Colonic mucosa (tissue), 4 donors: ENCODE measurements at regions not wholly inside any gene's neighbourhood (a gene's known extent, or its start where the extent isn't known, plus 50 kb on each side); places are given as distances from the start of the nearest gene placed in this dataset.
A peak's percentile ranks its signal among the peaks of the same experiment; 100 is the strongest.

Experiments used
- DNase-seq: peaks from one replicate; pipeline ENCODE4 v3.0.0-alpha.2; 2020
- H3K27ac ChIP-seq: fragments of 200-600 bp; one replicate; pipeline ENCODE4 v1.8.0; 2021
- H3K27me3 ChIP-seq: fragments of 200-600 bp; one replicate; pipeline ENCODE4 v1.8.0; 2021
- H3K36me3 ChIP-seq: fragments of 200-600 bp; one replicate; pipeline ENCODE4 v1.8.0; 2021
- H3K4me1 ChIP-seq: fragments of 200-600 bp; one replicate; pipeline ENCODE4 v1.8.0; 2021; ENCODE audit warnings: mild to moderate bottlenecking
- H3K4me3 ChIP-seq: fragments of 200-600 bp; one replicate; pipeline ENCODE4 v1.8.0; 2021
- H3K9ac ChIP-seq, 2 donors: one replicate each; pipeline ENCODE4 v1.7.0; 2013; ENCODE audit warnings: control low read depth in 2 of 2, low read depth in 2 of 2, low read length in 2 of 2
- H3K9me3 ChIP-seq: fragments of 200-600 bp; one replicate; pipeline ENCODE4 v1.8.0; 2021
- CTCF ChIP-seq: fragments of 200-600 bp; IDR thresholded peaks from one replicate; pipeline ENCODE4 v1.8.0; 2022; ENCODE audit warnings: antibody characterized with exemption, mild to moderate bottlenecking
- intact Hi-C: fragments of 100-400 bp; cut with DNase I; formaldehyde crosslinking; loops from one replicate; pipeline ENCODE4 v1.14.1; 2022
- donor health status: healthy.
- donor health status: DM: no; HTN: no; CAD: no.
- donor health status: DM: no; HTN: no; CAD: no.

GRCh38 chr9:84079994-84080393, 99.4 kb downstream of the RMI1 start:
- no peak for DNase-seq
- intact Hi-C loops, result no loop called here
- no peak overlapping the region for H3K27ac ChIP-seq
- H3K4me1 ChIP-seq, result no peaks in the 10 kb centered on the region
- H3K27me3 ChIP-seq, result no peaks in the 10 kb centered on the region
- H3K9me3 ChIP-seq, result no peaks in the 10 kb centered on the region
- H3K4me3 ChIP-seq, result no peak overlapping the region
- H3K36me3 ChIP-seq, result no peaks in the 10 kb centered on the region
- no peak for TF ChIP-seq CTCF
- H3K9ac ChIP-seq, result no peak overlapping the region

- DNase-seq, result no peak
- H3K4me3 ChIP-seq, result no peak overlapping the region
- no peak overlapping the region for H3K27ac ChIP-seq
- H3K9me3 ChIP-seq, result no peaks in the 10 kb centered on the region
- intact Hi-C loops, result no loop called here
- no peak overlapping the region for H3K9ac ChIP-seq
- no peaks in the 10 kb centered on the region for H3K36me3 ChIP-seq
- TF ChIP-seq CTCF, result no peak
- no peaks in the 10 kb centered on the region for H3K27me3 ChIP-seq
- H3K4me1 ChIP-seq, result no peaks in the 10 kb centered on the region
Measured at GRCh38 chr9:84101964-84102632, 121.5 kb downstream of the RMI1 start.

GRCh38 chr9:84103651-84104377, 123.2 kb downstream of the RMI1 start:
- Histone ChIP-seq H3K27me3 (no peaks in the 10 kb centered on the region), H3K4me1 (no peaks in the 10 kb centered on the region), H3K9me3 (no peaks in the 10 kb centered on the region), H3K9ac (no peak overlapping the region), H3K27ac (no peak overlapping the region), H3K4me3 (no peak overlapping the region), H3K36me3 (no peaks in the 10 kb centered on the region)
- TF ChIP-seq CTCF, result no peak
- no peak for DNase-seq
- intact Hi-C loops, result no loop called here

GRCh38 chr9:84107081-84107480, 126.5 kb downstream of the RMI1 start:
- Histone ChIP-seq H3K9ac (no peak overlapping the region), H3K9me3 (no peaks in the 10 kb centered on the region), H3K4me1 (no peaks in the 10 kb centered on the region), H3K36me3 (no peaks in the 10 kb centered on the region), H3K27me3 (no peaks in the 10 kb centered on the region), H3K27ac (no peak overlapping the region), H3K4me3 (no peak overlapping the region)
- DNase-seq, result no peak
- intact Hi-C loops, result no loop called here
- TF ChIP-seq CTCF, result no peak

GRCh38 chr9:84107995-84108394, 127.4 kb downstream of the RMI1 start:
- no peak overlapping the region for H3K9ac ChIP-seq
- no peak for TF ChIP-seq CTCF
- no peak overlapping the region for H3K27ac ChIP-seq
- no peak overlapping the region for H3K4me3 ChIP-seq
- H3K9me3 ChIP-seq, result no peaks in the 10 kb centered on the region
- intact Hi-C loops, result no loop called here
- H3K36me3 ChIP-seq, result no peaks in the 10 kb centered on the region
- H3K4me1 ChIP-seq, result no peaks in the 10 kb centered on the region
- DNase-seq, result peak; percentile 27
- no peaks in the 10 kb centered on the region for H3K27me3 ChIP-seq
